ENCODE measurements at regions not wholly inside any gene's neighbourhood (a gene's known extent, or its start where the extent isn't known, plus 50 kb on each side); places are given as distances from the start of the nearest gene placed in this dataset.

GRCh38 chr1:67953301-67953700, 97.1 kb downstream of the DIRAS3 start:
- DNase-seq (ENCODE audit: insufficient read length, low spot score, missing footprints) = no peak
- TF ChIP-seq CTCF (IDR thresholded peaks at IDR 0.05; ENCODE audit: extremely low read depth, low read depth, low read length) = no peak
- Histone ChIP-seq H3K4me1 (ENCODE audit: insufficient read depth, low read length) (peaks cover 14% of the 10 kb centered on the region), H3K4me3 (ENCODE audit: insufficient read depth, low read length) (no peak overlapping the region), H4K20me1 (ENCODE audit: insufficient read depth, low read length) (no peaks in the 10 kb centered on the region), H3K4me2 (ENCODE audit: insufficient read depth, low read length) (no peak overlapping the region), H3K79me2 (ENCODE audit: insufficient read depth, low read length) (no peaks in the 10 kb centered on the region), H3K27me3 (ENCODE audit: insufficient read depth, low read length) (no peaks in the 10 kb centered on the region), H3K36me3 (ENCODE audit: insufficient read depth, low read length) (no peaks in the 10 kb centered on the region), H3K27ac (ENCODE audit: low read depth, low read length) (no peak overlapping the region), H2AFZ (ENCODE audit: low read length) (no peak overlapping the region), H3K9me3 (ENCODE audit: low read depth, low read length) (no peaks in the 10 kb centered on the region)

GRCh38 chr1:67952071-67952470, 98.4 kb downstream of the DIRAS3 start:
- Histone ChIP-seq H3K27ac (ENCODE audit: low read depth, low read length) (no peak overlapping the region), H3K4me1 (ENCODE audit: insufficient read depth, low read length) (peaks cover 19% of the 10 kb centered on the region), H4K20me1 (ENCODE audit: insufficient read depth, low read length) (no peaks in the 10 kb centered on the region), H3K36me3 (ENCODE audit: insufficient read depth, low read length) (no peaks in the 10 kb centered on the region), H3K79me2 (ENCODE audit: insufficient read depth, low read length) (no peaks in the 10 kb centered on the region), H3K9me3 (ENCODE audit: low read depth, low read length) (no peaks in the 10 kb centered on the region), H3K4me2 (ENCODE audit: insufficient read depth, low read length) (no peak overlapping the region), H2AFZ (ENCODE audit: low read length) (no peak overlapping the region), H3K4me3 (ENCODE audit: insufficient read depth, low read length) (no peak overlapping the region), H3K27me3 (ENCODE audit: insufficient read depth, low read length) (no peaks in the 10 kb centered on the region)
- TF ChIP-seq CTCF (IDR thresholded peaks at IDR 0.05; ENCODE audit: extremely low read depth, low read depth, low read length) = no peak
- no peak for DNase-seq (ENCODE audit: insufficient read length, low spot score, missing footprints)

GRCh38 chr1:67951014-67951413, 99.4 kb downstream of the DIRAS3 start:
- Histone ChIP-seq H4K20me1 (ENCODE audit: insufficient read depth, low read length) (no peaks in the 10 kb centered on the region), H3K4me1 (ENCODE audit: insufficient read depth, low read length) (peaks cover 19% of the 10 kb centered on the region), H3K27ac (ENCODE audit: low read depth, low read length) (no peak overlapping the region), H3K79me2 (ENCODE audit: insufficient read depth, low read length) (no peaks in the 10 kb centered on the region), H3K27me3 (ENCODE audit: insufficient read depth, low read length) (no peaks in the 10 kb centered on the region), H3K4me2 (ENCODE audit: insufficient read depth, low read length) (no peak overlapping the region), H3K36me3 (ENCODE audit: insufficient read depth, low read length) (no peaks in the 10 kb centered on the region), H2AFZ (ENCODE audit: low read length) (no peak overlapping the region), H3K9me3 (ENCODE audit: low read depth, low read length) (no peaks in the 10 kb centered on the region), H3K4me3 (ENCODE audit: insufficient read depth, low read length) (no peak overlapping the region)
- TF ChIP-seq CTCF (IDR thresholded peaks at IDR 0.05; ENCODE audit: extremely low read depth, low read depth, low read length) = no peak
- DNase-seq (ENCODE audit: insufficient read length, low spot score, missing footprints) = no peak

GRCh38 chr1:67948151-67949080, 102.0 kb downstream of the DIRAS3 start:
- no peak overlapping the region for H3K27ac ChIP-seq (ENCODE audit: low read depth, low read length)
- H4K20me1 ChIP-seq (ENCODE audit: insufficient read depth, low read length) = no peaks in the 10 kb centered on the region
- no peak overlapping the region for H3K4me3 ChIP-seq (ENCODE audit: insufficient read depth, low read length)
- no peak for DNase-seq (ENCODE audit: insufficient read length, low spot score, missing footprints)
- H3K27me3 ChIP-seq (ENCODE audit: insufficient read depth, low read length) = no peaks in the 10 kb centered on the region
- H3K4me2 ChIP-seq (ENCODE audit: insufficient read depth, low read length) = no peak overlapping the region
- no peaks in the 10 kb centered on the region for H3K9me3 ChIP-seq (ENCODE audit: low read depth, low read length)
- no peaks in the 10 kb centered on the region for H3K79me2 ChIP-seq (ENCODE audit: insufficient read depth, low read length)
- no peak for TF ChIP-seq CTCF (IDR thresholded peaks at IDR 0.05; ENCODE audit: extremely low read depth, low read depth, low read length)
- H3K36me3 ChIP-seq (ENCODE audit: insufficient read depth, low read length) = no peaks in the 10 kb centered on the region
- H3K4me1 ChIP-seq (ENCODE audit: insufficient read depth, low read length) = peaks cover 19% of the 10 kb centered on the region
- no peak overlapping the region for H2AFZ ChIP-seq (ENCODE audit: low read length)

Data from osteoblast (primary cell).